Activated CD8-positive, alpha-beta T cell treated with anti-CD3 and anti-CD28 coated beads for 36 hours (primary cell): ENCODE measurements at regions not wholly inside any gene's neighbourhood (a gene's known extent, or its start where the extent isn't known, plus 50 kb on each side); places are given as distances from the start of the nearest gene placed in this dataset.

Experiments
- ATAC-seq: fragments of 200-7000 bp; cut with Tn5 transposase; one replicate; pipeline ENCODE4 v1.10.0; 2021; ENCODE audit warnings: mild to moderate bottlenecking, moderate library complexity
- CTCF ChIA-PET: fragments of 350-600 bp; sonication (Branson Sonifier 250); formaldehyde crosslinking; loops from one replicate; lab custom pipeline; 2021; ENCODE audit warnings: antibody characterized with exemption; lab: Charles Lee
- POLR2A ChIA-PET: fragments of 350-600 bp; sonication (Branson Sonifier 250); formaldehyde crosslinking; loops from one replicate; lab custom pipeline; 2021; ENCODE audit warnings: antibody characterized with exemption; lab: Charles Lee
- DNase-seq: peaks from one replicate; pipeline ENCODE4 v3.0.0-alpha.2; 2020
- H3K27ac Mint-ChIP-seq: one replicate; pipeline ENCODE4 v1.8.0; 2021; ENCODE audit warnings: mild to moderate bottlenecking, mixed read lengths
- H3K27me3 Mint-ChIP-seq: one replicate; pipeline ENCODE4 v1.8.0; 2021; ENCODE audit warnings: mixed read lengths
- H3K36me3 Mint-ChIP-seq: one replicate; pipeline ENCODE4 v1.8.0; 2021; ENCODE audit warnings: low read depth, mixed read lengths
- H3K4me1 Mint-ChIP-seq: one replicate; pipeline ENCODE4 v1.8.0; 2021; ENCODE audit warnings: low read depth, mixed read lengths
- H3K4me3 Mint-ChIP-seq: one replicate; pipeline ENCODE4 v1.8.0; 2021; ENCODE audit warnings: mild to moderate bottlenecking, moderate library complexity, mixed read lengths
- H3K9me3 Mint-ChIP-seq: one replicate; pipeline ENCODE4 v1.8.0; 2021; ENCODE audit warnings: mixed read lengths
- intact Hi-C: fragments of 100-400 bp; cut with micrococcal nuclease; formaldehyde crosslinking; loops from one replicate; pipeline ENCODE4 v1.10.0; 2022
- TF ChIP-seq, protein P1 (sequence below): fragments of 200-600 bp; IDR thresholded peaks from one replicate; pipeline ENCODE4 v1.8.0; 2022; ENCODE audit warnings: antibody characterized with exemption, mild to moderate bottlenecking

DNA sequence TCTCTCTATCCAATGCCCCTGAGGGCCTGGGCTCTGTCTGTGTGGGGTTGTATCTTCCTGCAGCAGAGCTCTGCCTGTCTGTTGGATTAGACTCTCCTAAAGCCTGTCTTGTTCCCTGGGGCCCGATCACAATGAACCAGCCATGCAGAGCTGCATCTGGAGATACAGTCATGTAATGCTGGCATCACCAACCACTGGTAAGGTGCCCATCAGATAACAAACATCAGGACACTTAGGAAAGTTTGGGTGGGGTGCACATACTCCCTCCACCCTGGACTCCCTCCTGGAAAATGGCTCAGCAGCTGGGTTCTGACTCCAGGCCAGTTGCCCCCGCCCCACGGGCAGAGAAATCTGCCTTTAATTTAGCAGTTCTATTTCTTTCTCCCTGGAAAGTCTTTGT is 61.3 kb upstream of the BRD7 start:
- Mint-ChIP-seq H3K4me3 (no peak overlapping the region), H3K27me3 (peaks cover 6% of the 10 kb centered on the region), H3K36me3 (no peaks in the 10 kb centered on the region), H3K4me1 (no peaks in the 10 kb centered on the region), H3K9me3 (no peaks in the 10 kb centered on the region), H3K27ac (no peak overlapping the region)
- ATAC-seq: no peak
- ChIA-PET POLR2A (no interaction called here), CTCF (no interaction called here)
- DNase-seq: no peak
- intact Hi-C loops: no loop called here
- TF ChIP-seq, protein P1, sequence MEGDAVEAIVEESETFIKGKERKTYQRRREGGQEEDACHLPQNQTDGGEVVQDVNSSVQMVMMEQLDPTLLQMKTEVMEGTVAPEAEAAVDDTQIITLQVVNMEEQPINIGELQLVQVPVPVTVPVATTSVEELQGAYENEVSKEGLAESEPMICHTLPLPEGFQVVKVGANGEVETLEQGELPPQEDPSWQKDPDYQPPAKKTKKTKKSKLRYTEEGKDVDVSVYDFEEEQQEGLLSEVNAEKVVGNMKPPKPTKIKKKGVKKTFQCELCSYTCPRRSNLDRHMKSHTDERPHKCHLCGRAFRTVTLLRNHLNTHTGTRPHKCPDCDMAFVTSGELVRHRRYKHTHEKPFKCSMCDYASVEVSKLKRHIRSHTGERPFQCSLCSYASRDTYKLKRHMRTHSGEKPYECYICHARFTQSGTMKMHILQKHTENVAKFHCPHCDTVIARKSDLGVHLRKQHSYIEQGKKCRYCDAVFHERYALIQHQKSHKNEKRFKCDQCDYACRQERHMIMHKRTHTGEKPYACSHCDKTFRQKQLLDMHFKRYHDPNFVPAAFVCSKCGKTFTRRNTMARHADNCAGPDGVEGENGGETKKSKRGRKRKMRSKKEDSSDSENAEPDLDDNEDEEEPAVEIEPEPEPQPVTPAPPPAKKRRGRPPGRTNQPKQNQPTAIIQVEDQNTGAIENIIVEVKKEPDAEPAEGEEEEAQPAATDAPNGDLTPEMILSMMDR: no peak

DNA sequence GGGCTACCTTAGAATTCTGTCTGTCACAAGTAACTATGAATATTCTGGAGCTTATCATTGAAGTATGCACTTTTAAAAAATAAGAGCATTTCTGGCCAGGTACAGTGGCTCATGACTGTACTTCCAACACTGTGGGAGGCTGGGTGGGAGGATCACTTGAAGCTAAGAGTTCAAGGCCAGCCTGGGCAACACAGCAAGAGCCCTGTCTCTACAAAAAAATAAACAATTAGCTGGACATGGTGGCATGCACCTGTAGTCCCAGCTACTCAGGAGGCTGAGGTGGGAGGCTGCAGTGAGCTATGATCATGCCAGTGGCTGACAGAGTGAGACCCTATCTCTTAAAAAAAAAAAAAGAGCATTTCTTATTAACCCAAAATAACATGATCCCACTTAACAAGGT is 60.0 kb upstream of the BRD7 start:
- Mint-ChIP-seq H3K4me3 (no peak overlapping the region), H3K9me3 (no peaks in the 10 kb centered on the region), H3K4me1 (no peaks in the 10 kb centered on the region), H3K27me3 (peaks cover 7% of the 10 kb centered on the region), H3K27ac (no peak overlapping the region), H3K36me3 (no peaks in the 10 kb centered on the region)
- intact Hi-C loops: no loop called here
- DNase-seq (no peak), ATAC-seq (no peak)
- TF ChIP-seq, protein P1: no peak
- POLR2A ChIA-PET: no interaction called here
- CTCF ChIA-PET: interaction anchor here (1.0 kb wide), 1 partner anchor 81 kb away, joined by 3 read pairs; no protein-coding TSS in a partner anchor

DNA sequence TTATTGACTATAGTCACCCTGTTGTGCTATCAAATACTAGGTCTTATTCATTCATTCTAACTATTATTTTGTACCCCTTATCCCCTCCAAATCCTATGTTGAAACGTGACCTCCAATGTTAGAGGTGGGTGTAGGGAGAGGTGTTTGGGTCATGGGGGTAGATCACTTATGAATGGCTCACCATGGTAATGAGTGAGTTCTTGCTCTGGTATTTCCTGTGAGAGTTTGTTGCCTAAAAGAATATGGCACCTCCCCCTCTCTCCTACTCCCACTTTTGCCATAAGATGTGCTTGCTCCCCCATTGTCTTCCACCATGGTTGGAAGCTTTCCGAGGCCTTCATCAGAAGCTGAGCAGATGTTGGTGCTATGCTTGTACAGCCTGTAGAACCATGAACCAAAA is 59.3 kb upstream of the BRD7 start:
- Mint-ChIP-seq H3K9me3 (no peaks in the 10 kb centered on the region), H3K4me3 (no peak overlapping the region), H3K27ac (no peak overlapping the region), H3K4me1 (no peaks in the 10 kb centered on the region), H3K27me3 (peaks cover 7% of the 10 kb centered on the region), H3K36me3 (no peaks in the 10 kb centered on the region)
- intact Hi-C loops: no loop called here
- POLR2A ChIA-PET: no interaction called here
- ATAC-seq (no peak), DNase-seq (no peak)
- TF ChIP-seq, protein P1: no peak
- CTCF ChIA-PET: interaction anchor here (1.0 kb wide), 1 partner anchor 82 kb away, joined by 3 read pairs; no protein-coding TSS in a partner anchor

DNA sequence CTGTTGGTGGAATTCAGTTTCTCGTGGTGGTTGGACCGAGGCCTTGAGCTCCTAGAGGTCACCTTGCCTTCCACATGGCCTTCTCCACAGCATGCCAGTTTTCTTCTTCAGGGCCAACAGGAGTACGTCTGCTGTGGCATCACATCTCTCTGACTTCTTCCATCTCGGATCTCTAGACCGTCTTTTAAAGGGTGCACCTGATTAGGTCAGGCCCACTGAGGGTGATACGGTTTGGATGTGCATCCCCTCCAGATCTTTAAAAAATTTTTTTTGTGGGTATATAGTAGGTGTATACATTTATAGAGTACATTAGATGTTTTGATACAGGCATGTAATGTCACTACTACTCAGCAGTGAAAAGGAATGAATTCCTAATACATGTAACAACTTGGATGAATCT is 58.3 kb upstream of the BRD7 start:
- POLR2A ChIA-PET: no interaction called here
- TF ChIP-seq, protein P1: no peak
- H3K27ac Mint-ChIP-seq: no peak overlapping the region
- H3K4me3 Mint-ChIP-seq: no peak overlapping the region
- H3K27me3 Mint-ChIP-seq: peaks cover 7% of the 10 kb centered on the region
- H3K9me3 Mint-ChIP-seq: peaks cover under 1% of the 10 kb centered on the region
- intact Hi-C loops: no loop called here
- no peaks in the 10 kb centered on the region for H3K4me1 Mint-ChIP-seq
- ATAC-seq (no peak), DNase-seq (no peak)
- no peaks in the 10 kb centered on the region for H3K36me3 Mint-ChIP-seq
- CTCF ChIA-PET: no interaction called here

DNA sequence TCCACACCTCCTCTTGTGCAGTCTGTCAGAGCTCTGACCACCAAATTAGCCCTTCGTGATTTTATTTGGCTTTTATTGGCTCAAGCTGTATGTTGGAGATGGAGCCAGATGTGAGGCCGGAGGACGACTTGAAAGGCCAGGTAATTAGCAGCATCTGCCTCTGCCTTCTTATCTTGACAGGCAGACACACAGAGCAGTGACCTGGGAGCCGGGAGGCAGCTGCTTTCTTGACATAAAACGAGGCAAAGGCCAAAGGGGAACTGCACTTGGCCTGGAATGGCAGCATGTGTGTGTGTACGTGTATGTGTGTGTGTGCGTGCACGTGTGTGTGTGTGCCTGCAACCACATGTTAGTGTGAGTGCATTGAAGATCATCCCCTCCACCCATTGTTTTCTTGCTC is 56.9 kb upstream of the BRD7 start:
- ATAC-seq: no peak
- ChIA-PET POLR2A (no interaction called here), CTCF (interaction anchor here (0.8 kb wide), 1 partner anchor 381 kb away, joined by 3 read pairs; no protein-coding TSS in a partner anchor)
- Mint-ChIP-seq H3K27ac (no peak overlapping the region), H3K4me3 (no peak overlapping the region), H3K27me3 (peaks cover 1% of the 10 kb centered on the region), H3K36me3 (no peaks in the 10 kb centered on the region), H3K4me1 (no peaks in the 10 kb centered on the region), H3K9me3 (peaks cover 2% of the 10 kb centered on the region)
- intact Hi-C loops: no loop called here
- DNase-seq: no peak
- TF ChIP-seq, protein P1: no peak
